ENCODE measurements at regions not wholly inside any gene's neighbourhood (a gene's known extent, or its start where the extent isn't known, plus 50 kb on each side); places are given as distances from the start of the nearest gene placed in this dataset.

- no peak for DNase-seq
Observed at GRCh38 chr2:16327326-16327725, 338.3 kb downstream of the CYRIA start.

- DNase-seq = no peak
Observed at GRCh38 chr2:16326711-16327300, 338.8 kb downstream of the CYRIA start.

- no peak for DNase-seq
Observed at GRCh38 chr2:16325976-16326510, 339.6 kb downstream of the CYRIA start.

- no peak for DNase-seq
Observed at GRCh38 chr2:16325016-16325975, 340.3 kb downstream of the CYRIA start.

GRCh38 chr2:16324544-16324937 lies 341.1 kb downstream of the CYRIA start:
- DNase-seq = no peak

- no peak for DNase-seq
Observed at GRCh38 chr2:16323551-16324543, 341.8 kb downstream of the CYRIA start.

- DNase-seq = no peak
Observed at GRCh38 chr2:16323126-16323520, 342.5 kb downstream of the CYRIA start.

- DNase-seq = no peak
Observed at GRCh38 chr2:16322308-16323125, 343.1 kb downstream of the CYRIA start.

- DNase-seq = no peak
Observed at GRCh38 chr2:16321872-16322271, 343.8 kb downstream of the CYRIA start.

GRCh38 chr2:16321256-16321655 lies 344.4 kb downstream of the CYRIA start:
- no peak for DNase-seq

GRCh38 chr2:16320716-16321115 lies 344.9 kb downstream of the CYRIA start:
- no peak for DNase-seq

- DNase-seq = no peak
Observed at GRCh38 chr2:16319551-16320121, 346.0 kb downstream of the CYRIA start.

GRCh38 chr2:16318474-16319195 lies 347.0 kb downstream of the CYRIA start:
- no peak for DNase-seq

- DNase-seq = no peak
Observed at GRCh38 chr2:16318051-16318450, 347.6 kb downstream of the CYRIA start.

- no peak for DNase-seq
Observed at GRCh38 chr2:16317211-16317830, 348.3 kb downstream of the CYRIA start.

- no peak for DNase-seq
Observed at GRCh38 chr2:16316456-16317210, 349.0 kb downstream of the CYRIA start.

- DNase-seq = no peak
Observed at GRCh38 chr2:16315908-16316307, 349.7 kb downstream of the CYRIA start.

GRCh38 chr2:16315458-16315835 lies 350.2 kb downstream of the CYRIA start:
- DNase-seq = no peak

GRCh38 chr2:16314691-16315457 lies 350.8 kb downstream of the CYRIA start:
- no peak for DNase-seq
